ENCODE measurements at regions not wholly inside any gene's neighbourhood (a gene's known extent, or its start where the extent isn't known, plus 50 kb on each side); places are given as distances from the start of the nearest gene placed in this dataset.

GRCh38 chr1:30325085-30325935 is 398.1 kb downstream of the MATN1 start:
- 37% methylated on average over 4 of the region's 12 CpGs for WGBS (ENCODE audit: missing lambda C conversion rate)
- Histone ChIP-seq H3K4me2 (no peak overlapping the region), H3K4me1 (no peaks in the 10 kb centered on the region), H3K27ac (no peak overlapping the region), H3K9me3 (no peaks in the 10 kb centered on the region), H3K4me3 (no peak overlapping the region)
- no peak for DNase-seq (ENCODE audit: low read depth in 1 of 2, low spot score in 1 of 2)
- ATAC-seq: no peak
- ChIA-PET CTCF (interaction anchor here (1.3 kb wide), 1 partner anchor 55 kb away, joined by 4 read pairs; no protein-coding TSS in a partner anchor), POLR2A (no interaction called here)
- TF ChIP-seq JUN (IDR thresholded peaks at IDR 0.05): no peak
- no peak for TF ChIP-seq NR3C1 (IDR thresholded peaks at IDR 0.05)
- no peak for TF ChIP-seq FOSB (CRISPR knock-in tag; IDR thresholded peaks at IDR 0.05)
- TF ChIP-seq HOXA7 (CRISPR knock-in tag; IDR thresholded peaks at IDR 0.05): no peak
- no peak for TF ChIP-seq HDAC2 (IDR thresholded peaks at IDR 0.05)
- TF ChIP-seq EHMT2 (IDR thresholded peaks at IDR 0.05; ENCODE audit: low read depth): no peak
- no peak for TF ChIP-seq ZSCAN20 (CRISPR knock-in tag; IDR thresholded peaks at IDR 0.05)
- no peak for TF ChIP-seq NFE2L2 (conservative IDR thresholded peaks at IDR 0.05; ENCODE audit: low read length)
- no peak for TF ChIP-seq HMGXB4 (CRISPR knock-in tag; IDR thresholded peaks at IDR 0.05; ENCODE audit: borderline replicate concordance)
- no peak for TF ChIP-seq ELK1 (IDR thresholded peaks at IDR 0.05; ENCODE audit: low read depth, low read length)
- FAIRE-seq: no peak

- ATAC-seq: no peak
- CTCF ChIA-PET: no interaction called here
These were observed 398.9 kb downstream of the MATN1 start for GRCh38 chr1:30324251-30325084.

More at GRCh38 chr1:30324251-30325084, 398.9 kb downstream of the MATN1 start:
- no peak for TF ChIP-seq PBX3 (IDR thresholded peaks at IDR 0.05)
- no peak for TF ChIP-seq CHD4 (IDR thresholded peaks at IDR 0.05; ENCODE audit: borderline replicate concordance)
- no peak for TF ChIP-seq ZNF302 (CRISPR knock-in tag; IDR thresholded peaks at IDR 0.05)
- no peak for TF ChIP-seq TP53 (CRISPR knock-in tag; IDR thresholded peaks at IDR 0.05)
- TF ChIP-seq ATOH8 (CRISPR knock-in tag; IDR thresholded peaks at IDR 0.05; ENCODE audit: low read depth): no peak
- TF ChIP-seq NR3C1 (IDR thresholded peaks at IDR 0.05): no peak
- TF ChIP-seq HEYL (CRISPR knock-in tag; IDR thresholded peaks at IDR 0.05): no peak
- DNase-seq (ENCODE audit: low read depth in 1 of 2, low spot score in 1 of 2) (no peak), FAIRE-seq (no peak)
- POLR2A ChIA-PET: no interaction called here
- Histone ChIP-seq H3K4me2 (no peak overlapping the region), H3K4me3 (no peak overlapping the region), H3K9me3 (no peaks in the 10 kb centered on the region), H3K4me1 (no peaks in the 10 kb centered on the region), H3K27ac (no peak overlapping the region)
- WGBS (ENCODE audit: missing lambda C conversion rate): 52% methylated on average over 7 of the region's 9 CpGs
